ENCODE measurements at regions not wholly inside any gene's neighbourhood (a gene's known extent, or its start where the extent isn't known, plus 50 kb on each side); places are given as distances from the start of the nearest gene placed in this dataset.

DNA sequence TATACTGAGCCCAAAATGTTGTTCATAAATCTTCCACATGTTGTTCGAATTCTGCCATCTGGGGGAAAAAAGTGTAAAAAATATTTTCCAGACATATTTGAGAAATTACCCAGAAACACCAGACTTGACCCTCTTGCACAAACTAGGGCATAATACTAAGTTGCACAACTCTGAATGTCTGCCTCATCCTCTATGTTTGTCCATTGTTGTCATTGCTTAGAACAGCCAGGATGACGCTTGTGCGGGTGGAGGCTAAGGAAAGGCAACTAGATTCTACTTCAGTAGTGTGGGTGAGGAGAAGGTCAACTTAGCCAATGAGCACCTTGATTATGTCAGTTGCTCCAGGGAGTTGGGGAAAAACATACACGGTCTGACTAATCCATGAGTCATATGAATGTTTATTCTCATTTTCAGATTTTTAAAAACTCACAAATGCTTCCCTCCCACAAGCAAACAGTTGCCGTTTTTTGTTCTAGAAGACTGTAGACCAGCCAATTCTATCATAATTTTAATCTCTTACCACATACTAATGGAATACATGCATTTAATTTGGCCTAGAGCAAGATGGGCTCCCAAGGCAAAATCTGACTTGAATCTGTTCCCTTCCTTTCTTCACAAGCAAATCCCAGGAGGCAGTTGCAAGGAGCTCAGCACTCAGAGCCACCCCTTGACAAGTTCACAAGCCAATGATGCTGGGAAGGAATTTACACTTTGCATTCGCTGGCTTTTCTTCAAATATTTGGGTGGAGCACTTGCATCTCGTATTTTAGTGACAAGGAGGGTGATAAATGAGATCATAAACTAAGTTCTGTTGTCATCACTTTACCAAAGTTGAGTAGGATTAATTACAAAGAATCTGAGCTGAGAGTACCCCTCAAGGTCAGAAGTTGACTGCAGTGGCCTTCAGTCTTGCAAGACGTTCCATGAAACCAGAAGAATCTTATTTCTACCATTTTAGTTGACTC lies 163.2 kb upstream of the TWIST2 start:
- peak; percentile 83 for DNase-seq (ENCODE audit: low spot score)
- no peak for TF ChIP-seq CTCF (IDR thresholded peaks at IDR 0.05)
- peak overlapping the region in 1 of 2 donors; percentile 58 for H3K27ac ChIP-seq

DNA sequence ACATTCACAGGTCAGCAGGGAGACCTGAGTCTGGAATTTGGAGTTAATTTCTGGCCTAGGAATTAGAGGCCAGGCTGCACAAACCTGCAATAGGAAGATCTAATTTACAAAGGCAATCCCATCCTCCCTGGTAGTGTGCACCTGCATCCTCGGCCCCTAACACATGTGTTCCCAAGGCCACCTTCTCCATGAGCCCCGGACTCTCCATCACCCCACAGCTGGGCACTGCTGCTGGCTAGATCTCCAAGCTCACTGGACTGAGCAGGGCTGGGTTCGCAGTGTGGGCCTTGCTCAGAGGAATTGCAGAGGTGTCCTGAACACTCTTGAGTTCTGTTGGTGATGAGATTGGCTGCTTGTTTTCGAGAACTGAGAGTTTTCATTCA lies 162.6 kb upstream of the TWIST2 start:
- DNase-seq (ENCODE audit: low spot score) = no peak
- Histone ChIP-seq H3K4me1 (no peaks in the 10 kb centered on the region), H3K27ac (peak overlapping the region in 1 of 2 donors; percentile 58), H3K27me3 (no peaks in the 10 kb centered on the region), H3K9me3 (no peaks in the 10 kb centered on the region), H3K4me3 (no peak overlapping the region), H3K36me3 (no peaks in the 10 kb centered on the region)
- TF ChIP-seq CTCF (IDR thresholded peaks at IDR 0.05) = no peak

More for the DNA sequence above, 163.2 kb upstream of the TWIST2 start:
- no peaks in the 10 kb centered on the region for H3K4me1 ChIP-seq
- no peaks in the 10 kb centered on the region for H3K9me3 ChIP-seq
- H3K4me3 ChIP-seq = no peak overlapping the region
- no peaks in the 10 kb centered on the region for H3K27me3 ChIP-seq
- no peaks in the 10 kb centered on the region for H3K36me3 ChIP-seq

DNA sequence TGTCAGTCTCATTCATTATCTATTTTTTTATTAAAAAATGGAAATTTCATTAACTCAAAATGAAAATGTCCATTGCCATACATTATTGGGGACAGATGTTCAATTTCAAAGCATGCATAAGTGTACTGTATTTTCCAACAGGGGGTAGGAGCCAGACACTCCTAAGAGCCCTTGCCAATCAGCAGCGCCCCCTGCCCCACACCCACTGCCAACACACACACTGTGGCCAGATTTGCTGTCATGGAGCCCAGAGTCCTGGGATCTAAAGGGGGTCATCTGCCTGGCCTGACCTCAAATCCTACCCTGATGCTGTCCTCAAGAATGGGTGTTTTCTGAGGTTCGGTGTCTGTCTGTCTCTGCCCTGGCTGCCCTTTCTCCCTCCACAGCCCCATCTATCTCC lies 162.2 kb upstream of the TWIST2 start:
- Histone ChIP-seq H3K4me1 (no peaks in the 10 kb centered on the region), H3K9me3 (no peaks in the 10 kb centered on the region), H3K27me3 (no peaks in the 10 kb centered on the region), H3K36me3 (no peaks in the 10 kb centered on the region), H3K27ac (no peak overlapping the region), H3K4me3 (no peak overlapping the region)
- DNase-seq (ENCODE audit: low spot score) = no peak
- no peak for TF ChIP-seq CTCF (IDR thresholded peaks at IDR 0.05)

- TF ChIP-seq CTCF (IDR thresholded peaks at IDR 0.05) = no peak
- no peak for DNase-seq (ENCODE audit: low spot score)
- H3K36me3 ChIP-seq = no peaks in the 10 kb centered on the region
- no peaks in the 10 kb centered on the region for H3K27me3 ChIP-seq
- H3K27ac ChIP-seq = no peak overlapping the region
- H3K4me3 ChIP-seq = no peak overlapping the region
- H3K9me3 ChIP-seq = no peaks in the 10 kb centered on the region
- H3K4me1 ChIP-seq = no peaks in the 10 kb centered on the region
Measured at GRCh38 chr2:238686223-238686622, 161.7 kb upstream of the TWIST2 start.

GRCh38 chr2:238688193-238689153 lies 159.4 kb upstream of the TWIST2 start:
- H3K4me3 ChIP-seq = no peak overlapping the region
- H3K27ac ChIP-seq = no peak overlapping the region
- no peak for TF ChIP-seq CTCF (IDR thresholded peaks at IDR 0.05)
- no peaks in the 10 kb centered on the region for H3K36me3 ChIP-seq
- H3K27me3 ChIP-seq = no peaks in the 10 kb centered on the region
- H3K4me1 ChIP-seq = no peaks in the 10 kb centered on the region
- H3K9me3 ChIP-seq = no peaks in the 10 kb centered on the region
- DNase-seq (ENCODE audit: low spot score) = no peak
